ENCODE measurements at regions not wholly inside any gene's neighbourhood (a gene's known extent, or its start where the extent isn't known, plus 50 kb on each side); places are given as distances from the start of the nearest gene placed in this dataset.

GRCh38 chr3:40914475-40914874, 284.8 kb upstream of the CTNNB1 start:
- TF ChIP-seq, protein P1, sequence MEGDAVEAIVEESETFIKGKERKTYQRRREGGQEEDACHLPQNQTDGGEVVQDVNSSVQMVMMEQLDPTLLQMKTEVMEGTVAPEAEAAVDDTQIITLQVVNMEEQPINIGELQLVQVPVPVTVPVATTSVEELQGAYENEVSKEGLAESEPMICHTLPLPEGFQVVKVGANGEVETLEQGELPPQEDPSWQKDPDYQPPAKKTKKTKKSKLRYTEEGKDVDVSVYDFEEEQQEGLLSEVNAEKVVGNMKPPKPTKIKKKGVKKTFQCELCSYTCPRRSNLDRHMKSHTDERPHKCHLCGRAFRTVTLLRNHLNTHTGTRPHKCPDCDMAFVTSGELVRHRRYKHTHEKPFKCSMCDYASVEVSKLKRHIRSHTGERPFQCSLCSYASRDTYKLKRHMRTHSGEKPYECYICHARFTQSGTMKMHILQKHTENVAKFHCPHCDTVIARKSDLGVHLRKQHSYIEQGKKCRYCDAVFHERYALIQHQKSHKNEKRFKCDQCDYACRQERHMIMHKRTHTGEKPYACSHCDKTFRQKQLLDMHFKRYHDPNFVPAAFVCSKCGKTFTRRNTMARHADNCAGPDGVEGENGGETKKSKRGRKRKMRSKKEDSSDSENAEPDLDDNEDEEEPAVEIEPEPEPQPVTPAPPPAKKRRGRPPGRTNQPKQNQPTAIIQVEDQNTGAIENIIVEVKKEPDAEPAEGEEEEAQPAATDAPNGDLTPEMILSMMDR (IDR thresholded peaks at IDR 0.05; ENCODE audit: borderline replicate concordance, extremely low read depth, low read length, poor library complexity, severe bottlenecking): no peak
- TF ChIP-seq EZH2 (IDR thresholded peaks at IDR 0.05; ENCODE audit: borderline replicate concordance, low read depth, low read length, severe bottlenecking): no peak

Measured in DND-41 (cell line).